ENCODE measurements at regions not wholly inside any gene's neighbourhood (a gene's known extent, or its start where the extent isn't known, plus 50 kb on each side); places are given as distances from the start of the nearest gene placed in this dataset.
"Not testable (repeated sequence)": the region's sequence is repeated elsewhere in the genome, so short reads cannot be mapped to it uniquely, and the experiment has no call there.

DNA sequence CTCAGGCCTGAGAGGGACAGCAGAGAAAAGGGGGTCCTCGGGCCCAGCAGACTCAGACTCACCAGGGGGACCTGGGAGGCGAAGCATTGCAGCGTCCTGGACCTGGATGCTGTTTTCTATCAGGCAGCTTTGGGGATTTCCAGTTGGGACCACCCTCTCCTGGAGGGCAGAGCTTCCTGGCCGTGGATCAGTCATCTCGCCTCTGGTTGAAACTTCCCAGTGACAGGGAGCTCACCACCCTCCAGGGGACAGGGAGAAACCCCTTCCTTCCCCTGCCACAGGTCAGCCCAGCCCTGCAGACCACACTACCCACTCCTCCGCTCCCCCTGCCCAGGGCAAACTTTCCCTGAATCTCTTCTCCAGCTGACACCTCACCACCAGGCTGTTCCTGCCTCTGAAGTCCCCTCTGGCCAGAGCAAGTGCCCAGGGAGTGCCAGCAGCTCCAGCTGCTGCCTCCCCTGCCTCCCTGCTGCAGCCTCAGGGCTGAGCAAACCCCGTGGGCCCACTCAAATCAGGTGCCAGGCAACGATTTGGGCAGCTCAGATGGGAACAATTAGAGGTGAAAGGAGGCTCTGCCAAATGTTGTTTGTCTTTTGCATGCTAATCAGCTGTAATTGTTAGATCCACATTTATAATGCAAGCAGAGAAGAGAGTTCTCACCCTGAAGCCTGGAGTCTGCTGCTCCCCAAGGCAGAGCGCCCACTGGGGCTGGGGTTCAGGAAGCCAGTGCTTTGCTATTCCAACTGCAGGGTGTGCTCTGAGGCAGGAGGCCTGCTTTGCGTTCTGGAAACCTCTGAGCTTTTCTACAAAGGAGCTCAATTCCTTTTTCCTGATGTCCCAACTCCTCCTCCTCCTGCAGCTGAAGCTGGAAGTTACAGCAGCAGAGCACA is 322.5 kb upstream of the SFSWAP start:
- not testable (repeated sequence) for H3K27me3 ChIP-seq (ENCODE audit: control insufficient read depth, insufficient read depth, low read length); H3K36me3 ChIP-seq (replicated peaks; ENCODE audit: control insufficient read depth, insufficient read depth, low read length); H3K4me3 ChIP-seq (ENCODE audit: insufficient read depth, low read depth, low read length)
- peak; percentile 52 for DNase-seq

DNA sequence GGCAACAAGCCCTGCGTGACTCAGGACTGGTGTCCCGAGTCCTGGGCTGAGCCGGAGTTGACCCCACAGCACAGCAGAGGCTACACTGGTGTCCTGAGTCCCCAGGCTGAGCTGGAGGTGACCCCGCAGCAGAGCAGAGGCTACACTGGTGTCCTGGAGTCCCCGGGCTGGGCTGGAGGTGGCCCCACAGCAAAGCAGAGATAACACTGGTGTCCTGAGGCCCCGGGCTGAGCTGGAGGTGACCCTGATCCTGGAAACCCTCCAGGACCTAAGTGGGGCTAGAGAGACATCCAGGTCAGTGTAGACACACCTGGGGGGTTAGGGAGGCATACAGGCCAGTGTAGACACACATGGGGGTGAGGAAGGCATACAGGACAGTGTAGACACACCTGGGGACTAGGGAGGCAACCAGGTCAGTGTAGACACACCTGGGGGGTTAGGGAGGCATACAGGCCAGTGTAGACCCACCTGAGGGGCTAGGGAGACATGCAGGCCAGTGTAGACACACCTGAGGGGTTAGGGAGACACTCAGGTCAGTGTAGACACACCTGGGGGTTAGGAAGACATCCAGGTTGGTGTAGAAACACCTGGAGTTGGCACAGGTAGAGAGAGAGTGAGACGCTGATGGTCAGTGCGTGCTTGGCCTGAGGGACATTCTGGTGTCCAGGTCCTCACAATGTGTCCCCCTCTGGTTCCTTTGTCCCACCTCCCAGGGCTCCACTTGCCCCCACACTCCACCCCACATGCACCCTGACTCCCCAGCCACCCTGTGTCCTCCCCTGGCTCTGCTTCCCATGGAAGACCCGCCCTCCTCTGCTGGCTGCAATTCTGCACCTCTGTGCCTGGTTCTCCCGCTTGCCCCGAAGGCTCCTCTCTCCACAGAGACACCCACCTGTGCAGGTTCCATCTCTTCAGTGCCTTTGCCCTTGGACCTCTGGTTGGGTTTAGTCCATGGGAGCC is 321.6 kb upstream of the SFSWAP start:
- Histone ChIP-seq H3K36me3 (replicated peaks; ENCODE audit: control insufficient read depth, insufficient read depth, low read length) (no peaks in the 10 kb centered on the region), H3K27me3 (ENCODE audit: control insufficient read depth, insufficient read depth, low read length) (no peaks in the 10 kb centered on the region), H3K4me3 (ENCODE audit: insufficient read depth, low read depth, low read length) (no peak overlapping the region)
- DNase-seq: peak; percentile 28

DNA sequence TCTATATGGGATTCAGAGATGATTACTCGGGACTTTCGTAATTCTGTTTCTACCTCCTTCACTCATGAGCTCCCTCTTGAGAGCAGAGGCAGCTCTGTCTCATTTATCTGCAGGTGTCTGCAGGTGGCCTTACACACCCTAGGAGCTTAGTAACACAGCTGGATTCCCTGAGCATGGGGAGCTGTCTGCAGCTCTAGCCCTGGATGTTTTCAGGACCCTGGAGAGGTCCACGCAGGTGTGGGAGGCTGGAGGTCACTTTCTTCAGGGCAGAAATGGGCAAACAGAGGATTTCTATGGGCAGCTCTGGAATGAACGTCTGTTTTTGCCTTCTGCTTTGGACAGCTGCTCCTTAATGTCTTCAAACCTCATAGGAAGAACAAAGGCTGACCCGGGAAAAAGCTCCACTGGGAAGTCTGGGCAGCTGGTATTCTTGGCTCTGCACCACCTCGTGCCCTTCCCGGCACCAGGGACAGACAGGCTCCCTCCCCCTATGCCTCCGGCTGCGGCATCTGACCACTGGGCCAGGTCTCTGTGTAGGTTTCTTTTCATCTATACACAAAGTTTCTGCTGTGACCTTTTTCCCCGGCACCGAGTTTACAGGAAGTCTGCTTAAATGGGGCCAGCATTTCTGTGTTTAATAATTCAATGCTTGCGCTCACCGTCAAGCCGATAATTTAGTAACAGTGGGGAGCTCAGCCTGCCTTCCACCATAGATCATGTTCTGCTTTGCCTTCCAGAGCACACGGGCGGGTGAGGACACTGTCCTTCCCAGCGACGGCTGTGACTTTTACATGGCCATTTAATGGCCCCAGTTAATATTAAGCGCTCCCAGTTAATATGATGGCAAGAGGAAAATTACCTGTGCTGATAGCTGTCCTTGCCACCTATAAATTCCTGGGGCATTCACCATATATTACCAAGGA is 320.2 kb upstream of the SFSWAP start:
- DNase-seq: peak; percentile 86
- Histone ChIP-seq H3K36me3 (replicated peaks; ENCODE audit: control insufficient read depth, insufficient read depth, low read length) (no peaks in the 10 kb centered on the region), H3K27me3 (ENCODE audit: control insufficient read depth, insufficient read depth, low read length) (no peaks in the 10 kb centered on the region), H3K4me3 (ENCODE audit: insufficient read depth, low read depth, low read length) (no peak overlapping the region)

DNA sequence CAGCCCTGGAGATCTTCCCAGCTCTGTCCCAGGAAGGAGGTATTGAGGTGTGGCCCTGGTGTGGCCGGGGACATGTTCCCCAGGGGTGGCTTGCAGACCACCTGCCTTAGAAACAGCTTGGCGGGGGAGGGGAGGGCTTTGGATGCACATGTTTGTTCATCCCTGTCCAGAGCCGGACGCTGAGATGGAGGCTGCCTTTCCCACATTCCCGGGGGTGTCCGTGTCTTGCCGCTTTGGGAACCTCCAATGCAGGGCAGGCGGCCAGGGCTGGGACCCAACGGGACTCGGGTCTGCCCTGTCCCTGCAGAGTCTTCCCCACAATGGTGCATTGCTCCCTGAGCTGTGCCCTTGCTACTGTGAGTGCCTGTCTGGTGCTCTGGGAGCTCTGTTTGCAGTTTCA is 319.5 kb upstream of the SFSWAP start:
- DNase-seq: peak; percentile 30
- Histone ChIP-seq H3K27me3 (ENCODE audit: control insufficient read depth, insufficient read depth, low read length) (no peaks in the 10 kb centered on the region), H3K36me3 (replicated peaks; ENCODE audit: control insufficient read depth, insufficient read depth, low read length) (no peaks in the 10 kb centered on the region), H3K4me3 (ENCODE audit: insufficient read depth, low read depth, low read length) (no peak overlapping the region)

DNA sequence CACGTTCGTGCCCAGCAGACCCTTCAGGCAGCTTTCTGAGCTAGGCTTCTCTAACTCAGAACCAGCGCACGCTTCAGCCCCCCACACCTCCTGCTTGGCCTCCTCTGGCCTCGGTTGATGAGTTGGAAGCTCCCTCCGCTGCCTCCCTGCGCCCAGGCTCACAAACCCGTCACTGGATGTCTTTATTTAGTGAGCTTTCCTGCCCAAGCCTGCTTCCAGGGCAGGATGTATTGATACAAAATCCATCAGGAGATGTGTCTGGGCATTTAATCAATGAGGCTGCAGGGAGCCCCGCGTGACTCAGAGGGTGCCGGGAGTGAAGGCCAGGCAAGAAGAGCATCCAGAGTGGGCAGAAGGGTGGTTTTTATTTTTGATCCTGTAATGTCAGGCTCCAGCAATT is 316.1 kb upstream of the SFSWAP start:
- not testable (repeated sequence) for H3K4me3 ChIP-seq (ENCODE audit: insufficient read depth, low read depth, low read length); H3K36me3 ChIP-seq (replicated peaks; ENCODE audit: control insufficient read depth, insufficient read depth, low read length); DNase-seq; H3K27me3 ChIP-seq (ENCODE audit: control insufficient read depth, insufficient read depth, low read length)

DNA sequence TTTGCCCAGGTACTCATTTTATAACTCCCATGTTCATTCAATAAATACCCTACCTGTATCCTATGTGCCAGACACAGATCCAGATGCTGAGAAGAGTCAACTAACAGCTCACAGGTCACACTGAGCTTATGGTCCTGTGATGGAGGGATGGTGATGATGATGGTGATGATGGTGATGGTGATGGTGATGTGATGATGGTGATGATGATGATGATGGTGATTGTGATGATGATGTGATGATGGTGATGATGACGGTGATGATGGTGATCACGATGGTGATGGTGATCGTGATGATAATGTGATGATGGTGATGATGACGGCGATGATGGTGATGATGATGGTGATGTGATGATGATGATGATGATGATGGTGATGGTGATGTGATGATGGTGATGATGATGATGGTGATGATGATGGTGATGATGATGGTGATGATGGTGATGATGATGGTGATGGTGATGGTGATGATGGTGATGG is 315.6 kb upstream of the SFSWAP start:
- not testable (repeated sequence) for H3K36me3 ChIP-seq (replicated peaks; ENCODE audit: control insufficient read depth, insufficient read depth, low read length); H3K4me3 ChIP-seq (ENCODE audit: insufficient read depth, low read depth, low read length); H3K27me3 ChIP-seq (ENCODE audit: control insufficient read depth, insufficient read depth, low read length); DNase-seq

DNA sequence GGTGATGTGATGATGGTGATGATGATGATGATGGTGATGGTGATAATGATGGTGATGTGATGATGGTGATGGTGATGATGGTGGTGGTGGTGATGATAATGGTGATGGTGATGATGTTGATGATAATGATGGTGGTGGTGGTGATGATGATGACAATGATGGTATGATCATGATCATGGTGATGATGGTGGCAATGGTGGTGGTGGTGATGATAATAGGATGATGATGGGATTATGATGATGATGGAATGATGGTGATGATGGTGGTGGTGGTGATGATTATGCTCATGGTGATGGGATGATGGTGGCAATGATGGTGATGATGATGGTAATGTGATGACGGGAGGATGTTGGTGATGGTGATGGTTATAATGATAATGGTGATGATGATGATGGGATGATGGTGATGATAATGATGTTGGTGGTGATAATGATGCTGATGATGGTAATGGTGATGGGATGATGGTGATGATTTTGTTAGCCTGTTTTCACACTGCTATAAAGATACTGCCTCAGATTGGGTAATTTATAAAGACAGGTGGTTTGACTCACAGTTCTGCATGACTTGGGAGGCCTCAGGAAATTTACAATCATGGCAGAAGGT is 314.8 kb upstream of the SFSWAP start:
- H3K4me3 ChIP-seq (ENCODE audit: insufficient read depth, low read depth, low read length): no peak overlapping the region
- no peaks in the 10 kb centered on the region for H3K36me3 ChIP-seq (replicated peaks; ENCODE audit: control insufficient read depth, insufficient read depth, low read length)
- DNase-seq: no peak
- no peaks in the 10 kb centered on the region for H3K27me3 ChIP-seq (ENCODE audit: control insufficient read depth, insufficient read depth, low read length)

DNA sequence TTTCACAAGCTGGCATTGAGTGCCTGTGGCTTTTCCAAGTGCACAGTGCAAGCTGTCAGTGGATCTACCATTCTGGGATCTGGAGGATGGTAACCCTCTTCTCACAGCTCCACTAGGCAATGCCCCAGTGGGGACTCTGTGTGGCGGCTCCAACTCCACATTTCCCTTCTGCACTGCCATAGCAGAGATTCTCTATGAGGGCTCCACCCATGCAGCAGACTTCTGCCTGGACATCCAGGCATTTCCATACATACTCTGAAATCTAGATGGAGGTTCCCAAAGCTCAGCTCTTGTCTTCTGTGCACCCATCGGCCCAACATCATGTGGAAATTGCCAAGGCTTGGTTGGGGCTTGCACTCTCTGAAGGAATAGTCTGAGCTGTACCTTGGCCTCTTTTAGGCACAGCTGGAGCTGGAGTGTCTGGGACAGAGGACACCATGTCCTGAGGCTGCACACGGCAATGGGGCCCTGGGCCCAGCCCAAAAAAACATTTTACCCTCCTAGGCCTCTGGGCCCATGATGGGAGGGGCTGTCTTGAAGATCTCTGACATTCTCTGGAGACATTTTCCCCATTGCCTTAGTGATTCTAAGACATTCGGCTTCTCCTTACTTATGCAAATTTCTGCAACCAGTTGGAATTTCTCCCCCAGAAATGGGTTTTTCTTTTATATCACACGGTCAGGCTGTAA is 313.3 kb upstream of the SFSWAP start:
- H3K4me3 ChIP-seq (ENCODE audit: insufficient read depth, low read depth, low read length): no peak overlapping the region
- no peak for DNase-seq
- H3K36me3 ChIP-seq (replicated peaks; ENCODE audit: control insufficient read depth, insufficient read depth, low read length): no peaks in the 10 kb centered on the region
- H3K27me3 ChIP-seq (ENCODE audit: control insufficient read depth, insufficient read depth, low read length): no peaks in the 10 kb centered on the region

DNA sequence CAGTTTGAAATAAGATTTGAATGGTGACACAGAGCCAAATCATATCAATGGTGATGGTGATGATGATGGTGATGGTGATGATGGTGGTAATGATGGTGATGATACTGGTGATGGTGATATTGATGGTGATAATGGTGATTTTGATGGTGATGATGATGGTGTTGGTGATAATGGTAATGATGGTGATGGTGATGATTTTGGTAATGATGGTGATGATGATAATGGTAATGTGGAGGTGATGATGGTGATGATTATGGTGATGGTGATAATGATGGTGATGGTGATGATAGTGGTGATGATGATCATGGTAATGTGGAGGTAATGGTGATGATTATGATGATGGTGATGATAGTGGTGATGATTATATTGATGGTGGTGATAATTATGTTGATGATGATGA is 311.9 kb upstream of the SFSWAP start:
- H3K27me3 ChIP-seq (ENCODE audit: control insufficient read depth, insufficient read depth, low read length): no peaks in the 10 kb centered on the region
- no peaks in the 10 kb centered on the region for H3K36me3 ChIP-seq (replicated peaks; ENCODE audit: control insufficient read depth, insufficient read depth, low read length)
- H3K4me3 ChIP-seq (ENCODE audit: insufficient read depth, low read depth, low read length): no peak overlapping the region
- DNase-seq: no peak

DNA sequence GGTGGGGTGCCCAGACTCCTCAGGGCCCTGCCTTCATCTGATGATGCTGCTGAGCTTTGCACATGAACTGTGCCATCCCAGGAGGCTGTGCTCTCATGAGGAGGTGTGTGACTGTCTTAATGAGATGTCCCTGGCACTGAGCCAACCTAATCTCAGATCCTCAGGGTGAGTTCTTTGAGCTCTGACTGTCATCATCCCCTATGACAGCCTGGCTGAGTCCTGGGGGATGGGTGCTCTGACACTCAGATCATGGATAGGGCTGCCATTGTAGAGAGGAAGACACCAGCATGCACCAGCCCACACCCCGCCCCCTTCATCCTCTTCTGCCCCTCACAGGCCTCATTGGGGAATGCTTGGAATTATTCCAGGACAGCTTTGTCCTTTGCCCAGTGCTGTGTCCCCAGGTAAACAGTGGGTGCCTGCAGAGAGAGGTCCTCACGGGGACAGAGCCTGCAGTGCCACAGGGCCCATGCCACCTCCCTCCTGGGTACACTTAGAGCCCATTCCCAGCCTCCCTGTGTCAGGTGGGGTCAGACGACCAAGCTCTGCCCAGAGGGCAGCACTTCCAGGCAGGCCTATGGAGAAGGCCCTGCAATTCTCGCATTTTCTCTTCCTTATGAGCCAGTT is 310.1 kb upstream of the SFSWAP start:
- DNase-seq; H3K27me3 ChIP-seq (ENCODE audit: control insufficient read depth, insufficient read depth, low read length); H3K36me3 ChIP-seq (replicated peaks; ENCODE audit: control insufficient read depth, insufficient read depth, low read length); H3K4me3 ChIP-seq (ENCODE audit: insufficient read depth, low read depth, low read length): not testable (repeated sequence)

DNA sequence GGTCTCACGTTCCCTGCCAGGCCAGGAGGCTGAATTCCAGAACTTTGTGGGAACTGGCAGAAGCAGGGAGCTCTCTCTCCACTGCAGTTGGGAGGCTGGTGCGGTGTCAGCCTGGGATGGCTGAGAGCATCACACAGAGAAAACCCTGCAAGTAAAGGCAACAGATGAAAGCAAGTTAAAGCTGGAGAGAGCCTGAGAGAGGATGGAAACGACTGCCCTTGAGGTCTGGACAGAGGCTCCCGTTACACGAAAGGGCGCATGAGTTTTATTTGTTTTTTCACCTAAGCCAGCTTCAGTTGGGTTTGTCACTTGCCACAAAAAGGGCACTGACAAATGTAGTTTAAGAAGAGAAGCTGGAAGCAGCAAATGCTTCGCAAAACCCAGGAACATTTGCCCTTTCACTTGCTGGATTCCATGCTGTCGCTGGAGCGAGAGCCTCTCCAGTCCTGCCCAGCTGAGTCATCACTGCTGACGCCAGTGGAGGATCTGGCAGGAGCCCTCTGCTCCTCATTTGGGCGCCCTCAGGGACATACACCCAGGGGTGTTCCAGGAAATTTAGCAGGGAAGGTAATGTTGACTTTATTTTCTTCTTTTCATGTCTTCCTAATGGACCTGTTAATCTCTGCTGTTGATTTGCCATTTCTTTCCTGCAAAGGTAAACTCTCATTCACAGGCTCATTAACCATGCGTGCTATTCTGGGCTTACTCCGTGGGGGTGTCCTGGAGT is 308.8 kb upstream of the SFSWAP start:
- H3K4me3 ChIP-seq (ENCODE audit: insufficient read depth, low read depth, low read length); DNase-seq; H3K36me3 ChIP-seq (replicated peaks; ENCODE audit: control insufficient read depth, insufficient read depth, low read length); H3K27me3 ChIP-seq (ENCODE audit: control insufficient read depth, insufficient read depth, low read length): not testable (repeated sequence)

DNA sequence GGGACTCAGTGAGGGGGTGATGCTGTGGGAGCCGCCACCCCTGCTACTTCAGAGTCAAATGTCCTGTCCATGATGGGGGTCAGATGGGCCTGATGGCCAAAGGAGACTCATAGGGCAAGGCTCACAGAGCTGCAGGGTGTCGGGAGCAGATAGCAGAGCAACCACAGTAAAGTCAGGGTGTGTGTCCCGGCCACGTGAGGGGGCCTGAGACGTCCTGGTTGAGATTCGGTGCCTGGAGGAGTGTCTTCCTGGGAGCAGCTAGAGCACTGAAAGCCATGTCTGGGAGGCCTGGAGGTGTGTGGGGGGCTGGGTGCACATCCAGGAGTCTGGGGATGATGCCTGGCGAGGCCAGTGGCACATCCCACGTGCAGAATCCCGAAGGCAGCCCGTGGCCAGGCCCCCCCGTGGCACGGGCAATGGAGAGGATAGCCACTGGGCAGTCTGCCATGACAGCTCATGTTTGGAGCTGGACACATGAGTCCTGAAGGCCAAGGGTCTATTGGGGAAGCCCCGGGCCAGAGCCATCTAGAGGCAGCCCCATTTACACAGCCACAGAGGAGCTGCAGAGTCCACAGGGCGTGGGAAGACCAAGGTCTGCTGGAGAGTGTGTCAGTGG is 308.0 kb upstream of the SFSWAP start:
- H3K27me3 ChIP-seq (ENCODE audit: control insufficient read depth, insufficient read depth, low read length): no peaks in the 10 kb centered on the region
- H3K36me3 ChIP-seq (replicated peaks; ENCODE audit: control insufficient read depth, insufficient read depth, low read length): no peaks in the 10 kb centered on the region
- no peak for DNase-seq
- no peak overlapping the region for H3K4me3 ChIP-seq (ENCODE audit: insufficient read depth, low read depth, low read length)

Measured in H7 (cell line).